Parathyroid adenoma (tissue), 2 donors: ENCODE measurements at regions not wholly inside any gene's neighbourhood (a gene's known extent, or its start where the extent isn't known, plus 50 kb on each side); places are given as distances from the start of the nearest gene placed in this dataset.

Source experiments
- H2AFZ ChIP-seq: fragments of 300-600 bp; sonication (generic); one replicate; pipeline ENCODE4 v1.7.0; 2017; ENCODE audit warnings: antibody characterized with exemption, mild to moderate bottlenecking
- H3K27ac ChIP-seq: fragments of 300-600 bp; sonication (generic); one replicate; pipeline ENCODE4 v1.7.0; 2017
- H3K27me3 ChIP-seq: fragments of 300-600 bp; sonication (generic); one replicate; pipeline ENCODE4 v1.7.0; 2017; ENCODE audit warnings: low read length; ENCODE audit not compliant: control insufficient read depth, insufficient read depth
- H3K36me3 ChIP-seq: fragments of 300-600 bp; sonication (generic); one replicate; pipeline ENCODE4 v1.7.0; 2017; ENCODE audit warnings: low read length; ENCODE audit not compliant: control insufficient read depth, insufficient read depth
- H3K4me1 ChIP-seq: fragments of 300-600 bp; sonication (generic); one replicate; pipeline ENCODE4 v1.7.0; 2017; ENCODE audit warnings: control low read depth
- H3K4me2 ChIP-seq: fragments of 300-600 bp; sonication (generic); one replicate; pipeline ENCODE4 v1.7.0; 2017; ENCODE audit warnings: low read length
- H3K4me3 ChIP-seq: fragments of 300-600 bp; sonication (generic); one replicate; pipeline ENCODE4 v1.7.0; 2017; ENCODE audit warnings: low read depth, low read length
- H3K79me2 ChIP-seq: fragments of 300-600 bp; sonication (generic); one replicate; pipeline ENCODE4 v1.7.0; 2017; ENCODE audit warnings: control low read depth
- H3K9ac ChIP-seq: fragments of 300-600 bp; sonication (generic); one replicate; pipeline ENCODE4 v1.7.0; 2017; ENCODE audit warnings: mild to moderate bottlenecking
- H3K9me3 ChIP-seq: fragments of 300-600 bp; sonication (generic); one replicate; pipeline ENCODE4 v1.7.0; 2017; ENCODE audit warnings: low read length; ENCODE audit not compliant: control insufficient read depth
- CTCF ChIP-seq: fragments of 300-600 bp; sonication (generic); IDR thresholded peaks from one replicate; pipeline ENCODE4 v1.7.0; 2017; ENCODE audit warnings: antibody characterized with exemption, mild to moderate bottlenecking
- donor health status: primary hyperparathyroidism.

GRCh38 chr1:187517546-187517945, 688.8 kb downstream of the PLA2G4A start:
- no peaks in the 10 kb centered on the region for H3K36me3 ChIP-seq
- no peaks in the 10 kb centered on the region for H3K27me3 ChIP-seq
- H3K4me2 ChIP-seq, result no peak overlapping the region
- H3K79me2 ChIP-seq, result no peaks in the 10 kb centered on the region
- no peak overlapping the region for H2AFZ ChIP-seq
- H3K9ac ChIP-seq, result no peak overlapping the region
- H3K4me3 ChIP-seq, result no peak overlapping the region
- H3K27ac ChIP-seq, result no peak overlapping the region
- TF ChIP-seq CTCF, result no peak
- no peaks in the 10 kb centered on the region for H3K9me3 ChIP-seq
- no peaks in the 10 kb centered on the region for H3K4me1 ChIP-seq

GRCh38 chr1:187527346-187527745, 698.6 kb downstream of the PLA2G4A start:
- H3K27me3 ChIP-seq, result no peaks in the 10 kb centered on the region
- H3K36me3 ChIP-seq, result no peaks in the 10 kb centered on the region
- no peak for TF ChIP-seq CTCF

GRCh38 chr1:187537936-187538335, 709.2 kb downstream of the PLA2G4A start:
- H3K9me3 ChIP-seq, result no peaks in the 10 kb centered on the region
- H3K27me3 ChIP-seq, result no peaks in the 10 kb centered on the region
- no peaks in the 10 kb centered on the region for H3K36me3 ChIP-seq
- no peak overlapping the region for H3K4me2 ChIP-seq
- TF ChIP-seq CTCF, result no peak
- no peak overlapping the region for H3K27ac ChIP-seq
- H2AFZ ChIP-seq, result no peak overlapping the region
- no peak overlapping the region for H3K9ac ChIP-seq
- no peaks in the 10 kb centered on the region for H3K4me1 ChIP-seq
- H3K79me2 ChIP-seq, result no peaks in the 10 kb centered on the region
- no peak overlapping the region for H3K4me3 ChIP-seq

More at GRCh38 chr1:187527346-187527745, 698.6 kb downstream of the PLA2G4A start:
- no peak overlapping the region for H3K4me3 ChIP-seq
- H3K9me3 ChIP-seq, result no peaks in the 10 kb centered on the region
- no peaks in the 10 kb centered on the region for H3K4me1 ChIP-seq
- H3K27ac ChIP-seq, result no peak overlapping the region
- no peak overlapping the region for H2AFZ ChIP-seq
- no peak overlapping the region for H3K4me2 ChIP-seq
- no peak overlapping the region for H3K9ac ChIP-seq
- no peaks in the 10 kb centered on the region for H3K79me2 ChIP-seq

GRCh38 chr1:187549540-187549939, 720.8 kb downstream of the PLA2G4A start:
- no peaks in the 10 kb centered on the region for H3K9me3 ChIP-seq
- H3K4me2 ChIP-seq, result no peak overlapping the region
- no peak for TF ChIP-seq CTCF
- no peaks in the 10 kb centered on the region for H3K27me3 ChIP-seq
- no peaks in the 10 kb centered on the region for H3K36me3 ChIP-seq
- no peaks in the 10 kb centered on the region for H3K4me1 ChIP-seq
- no peaks in the 10 kb centered on the region for H3K79me2 ChIP-seq
- no peak overlapping the region for H3K9ac ChIP-seq
- no peak overlapping the region for H2AFZ ChIP-seq
- no peak overlapping the region for H3K4me3 ChIP-seq
- H3K27ac ChIP-seq, result no peak overlapping the region

GRCh38 chr1:187551061-187551460, 722.3 kb downstream of the PLA2G4A start:
- H3K36me3 ChIP-seq, result no peaks in the 10 kb centered on the region
- H3K4me3 ChIP-seq, result no peak overlapping the region
- no peak for TF ChIP-seq CTCF
- H2AFZ ChIP-seq, result no peak overlapping the region
- H3K27me3 ChIP-seq, result no peaks in the 10 kb centered on the region
- H3K79me2 ChIP-seq, result no peaks in the 10 kb centered on the region
- H3K27ac ChIP-seq, result no peak overlapping the region
- no peaks in the 10 kb centered on the region for H3K4me1 ChIP-seq
- no peak overlapping the region for H3K4me2 ChIP-seq
- H3K9me3 ChIP-seq, result no peaks in the 10 kb centered on the region
- no peak overlapping the region for H3K9ac ChIP-seq
